ENCODE measurements at regions not wholly inside any gene's neighbourhood (a gene's known extent, or its start where the extent isn't known, plus 50 kb on each side); places are given as distances from the start of the nearest gene placed in this dataset.

- DNase-seq (ENCODE audit: low read depth in 2 of 2) = no peak
- no peak overlapping the region for H3K4me3 ChIP-seq (replicated peaks in 1 of 2; ENCODE audit: low read depth in 2 of 2, low read length in 2 of 2)
- TF ChIP-seq CTCF (IDR thresholded peaks at IDR 0.05; ENCODE audit: low read depth, low read length) = no peak
Measured at GRCh38 chr12:74981541-74981940, 228.1 kb downstream of the KCNC2 start.

DNA sequence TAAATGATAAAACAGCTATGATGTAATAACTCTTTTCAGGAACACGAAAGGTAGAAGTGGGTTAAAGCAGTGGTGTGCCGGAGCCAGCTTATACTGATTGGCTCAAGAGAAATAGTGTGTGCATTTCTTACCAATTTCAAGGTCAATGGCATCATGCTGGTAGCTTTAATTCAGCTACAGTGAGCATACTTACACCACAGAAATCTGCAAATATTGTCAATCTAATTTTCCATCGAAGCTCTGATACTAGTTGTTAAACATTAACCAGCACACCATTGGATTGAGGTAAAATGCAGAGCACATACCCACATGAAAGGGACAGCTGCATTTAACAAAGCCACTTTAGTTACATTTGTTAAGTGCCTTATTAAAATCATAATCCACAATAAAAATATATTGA, 225.7 kb downstream of the KCNC2 start:
- no peak for DNase-seq (ENCODE audit: low read depth in 2 of 2)
- no peak for TF ChIP-seq CTCF (IDR thresholded peaks at IDR 0.05; ENCODE audit: low read depth, low read length)
- H3K4me3 ChIP-seq (replicated peaks in 1 of 2; ENCODE audit: low read depth in 2 of 2, low read length in 2 of 2) = no peak overlapping the region

DNA sequence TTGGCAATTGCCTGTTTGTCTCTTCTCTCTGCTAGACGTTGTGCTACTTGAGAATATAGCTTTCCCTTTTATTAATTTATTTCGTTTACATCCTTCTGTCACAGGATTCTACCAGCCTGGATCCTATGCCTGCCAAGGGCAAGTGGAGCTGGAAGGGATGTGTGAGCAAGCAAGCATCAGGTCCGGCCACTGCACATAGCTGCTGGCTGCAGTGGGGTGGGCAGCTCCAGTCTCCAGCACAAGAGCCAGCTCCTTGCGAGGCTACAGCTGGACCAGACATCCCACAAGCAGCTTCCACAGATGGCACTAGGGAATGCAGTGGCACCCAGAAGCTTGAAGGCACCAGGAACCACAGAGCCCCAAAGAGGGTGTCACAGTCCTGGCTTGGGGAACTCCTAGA, 225.0 kb downstream of the KCNC2 start:
- no peak for DNase-seq (ENCODE audit: low read depth in 2 of 2)
- TF ChIP-seq CTCF (IDR thresholded peaks at IDR 0.05; ENCODE audit: low read depth, low read length) = no peak
- H3K4me3 ChIP-seq (replicated peaks in 1 of 2; ENCODE audit: low read depth in 2 of 2, low read length in 2 of 2) = no peak overlapping the region

DNA sequence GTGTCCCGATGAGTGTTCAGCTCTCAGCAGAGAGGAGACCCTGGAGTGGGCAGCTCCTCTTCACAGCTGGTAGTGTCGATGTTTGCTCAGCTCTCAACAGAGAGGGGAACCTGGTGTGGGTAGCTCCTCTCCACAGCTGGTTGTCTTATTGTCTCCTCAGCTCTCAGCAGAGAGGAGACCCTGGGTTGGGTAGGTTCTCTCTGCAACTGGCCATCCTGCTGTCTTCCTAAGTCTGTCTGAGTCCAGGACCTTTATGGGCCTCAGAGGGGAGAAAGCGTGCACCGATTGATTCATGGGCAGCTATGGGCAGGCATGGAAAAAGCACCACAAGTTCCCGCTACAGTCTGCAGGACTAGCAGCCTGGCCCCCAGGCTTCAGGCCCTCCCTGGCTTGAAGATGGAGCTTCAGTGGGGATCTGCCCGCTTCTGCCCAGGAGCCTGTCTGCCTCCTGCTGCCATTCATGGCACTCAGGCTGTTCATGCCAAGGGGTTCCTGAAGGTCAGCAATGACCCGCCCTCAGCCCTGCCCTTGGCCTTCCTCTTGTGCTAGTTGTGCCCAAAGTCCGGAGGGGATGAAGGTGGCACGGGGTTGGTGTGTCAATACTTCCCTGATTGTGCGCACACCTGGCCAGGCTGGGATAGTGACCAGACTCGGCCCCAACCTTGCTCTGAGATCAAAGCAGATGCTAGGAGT, 224.2 kb downstream of the KCNC2 start:
- no peak for TF ChIP-seq CTCF (IDR thresholded peaks at IDR 0.05; ENCODE audit: low read depth, low read length)
- no peak overlapping the region for H3K4me3 ChIP-seq (replicated peaks in 1 of 2; ENCODE audit: low read depth in 2 of 2, low read length in 2 of 2)
- DNase-seq (ENCODE audit: low read depth in 2 of 2) = no peak

DNA sequence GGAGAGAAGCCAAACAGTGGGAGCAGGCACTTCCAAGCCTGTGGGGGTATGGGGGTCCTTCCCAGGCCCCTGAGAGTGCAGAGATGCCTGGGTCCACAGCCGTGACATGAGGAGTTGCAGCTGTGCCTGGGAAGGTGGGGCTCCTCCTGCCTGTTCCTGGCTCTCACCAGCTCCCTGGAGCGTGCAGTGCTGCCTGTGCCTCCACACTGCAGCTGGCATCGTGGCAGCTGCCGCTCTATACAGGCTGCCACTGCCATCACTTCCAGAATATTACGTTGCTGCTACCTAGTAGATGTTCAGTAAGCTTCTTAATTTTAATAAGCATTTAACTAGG, 223.7 kb downstream of the KCNC2 start:
- no peak overlapping the region for H3K4me3 ChIP-seq (replicated peaks in 1 of 2; ENCODE audit: low read depth in 2 of 2, low read length in 2 of 2)
- no peak for DNase-seq (ENCODE audit: low read depth in 2 of 2)
- no peak for TF ChIP-seq CTCF (IDR thresholded peaks at IDR 0.05; ENCODE audit: low read depth, low read length)

GRCh38 chr12:74988156-74988555, 221.5 kb downstream of the KCNC2 start:
- no peak for TF ChIP-seq CTCF (IDR thresholded peaks at IDR 0.05; ENCODE audit: low read depth, low read length)
- no peak overlapping the region for H3K4me3 ChIP-seq (replicated peaks in 1 of 2; ENCODE audit: low read depth in 2 of 2, low read length in 2 of 2)
- no peak for DNase-seq (ENCODE audit: low read depth in 2 of 2)
